Lower leg skin (tissue), 3 donors: ENCODE measurements at regions not wholly inside any gene's neighbourhood (a gene's known extent, or its start where the extent isn't known, plus 50 kb on each side); places are given as distances from the start of the nearest gene placed in this dataset.

Experiments
- POLR2A ChIP-seq, 2 donors: fragments of 450-650 bp; IDR thresholded peaks; one replicate each; pipeline ENCODE4 v1.6.1; 2016 to 2017; ENCODE audit warnings: antibody characterized with exemption in 2 of 2, mild to moderate bottlenecking in 1 of 2, moderate library complexity in 1 of 2
- TF ChIP-seq, protein P1 (sequence below), 3 donors: fragments of 450-650 bp; IDR thresholded peaks; one replicate each; pipeline ENCODE4 v1.5.1; 2016; ENCODE audit warnings: antibody characterized with exemption in 3 of 3, mild to moderate bottlenecking in 3 of 3, moderate library complexity in 2 of 3

DNA sequence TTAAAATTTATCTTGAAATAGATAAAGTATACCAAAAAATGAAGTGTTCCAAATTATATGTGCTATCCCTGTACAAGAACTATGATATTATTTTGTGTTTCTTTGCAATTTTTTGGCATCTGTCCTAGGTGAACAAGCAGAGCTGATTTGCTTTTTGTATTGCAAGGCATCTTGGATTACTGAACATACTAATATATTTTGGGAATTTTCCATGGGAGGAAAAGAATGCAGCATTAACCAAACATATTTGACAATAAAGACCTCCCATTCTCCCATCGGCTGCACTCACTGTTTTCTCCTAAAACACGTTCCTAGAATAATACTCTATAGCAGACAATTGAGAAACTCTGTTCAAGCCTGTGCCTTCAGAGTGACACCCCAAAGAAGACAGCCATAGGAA, 265.1 kb upstream of the ALCAM start:
- TF ChIP-seq, protein P1, sequence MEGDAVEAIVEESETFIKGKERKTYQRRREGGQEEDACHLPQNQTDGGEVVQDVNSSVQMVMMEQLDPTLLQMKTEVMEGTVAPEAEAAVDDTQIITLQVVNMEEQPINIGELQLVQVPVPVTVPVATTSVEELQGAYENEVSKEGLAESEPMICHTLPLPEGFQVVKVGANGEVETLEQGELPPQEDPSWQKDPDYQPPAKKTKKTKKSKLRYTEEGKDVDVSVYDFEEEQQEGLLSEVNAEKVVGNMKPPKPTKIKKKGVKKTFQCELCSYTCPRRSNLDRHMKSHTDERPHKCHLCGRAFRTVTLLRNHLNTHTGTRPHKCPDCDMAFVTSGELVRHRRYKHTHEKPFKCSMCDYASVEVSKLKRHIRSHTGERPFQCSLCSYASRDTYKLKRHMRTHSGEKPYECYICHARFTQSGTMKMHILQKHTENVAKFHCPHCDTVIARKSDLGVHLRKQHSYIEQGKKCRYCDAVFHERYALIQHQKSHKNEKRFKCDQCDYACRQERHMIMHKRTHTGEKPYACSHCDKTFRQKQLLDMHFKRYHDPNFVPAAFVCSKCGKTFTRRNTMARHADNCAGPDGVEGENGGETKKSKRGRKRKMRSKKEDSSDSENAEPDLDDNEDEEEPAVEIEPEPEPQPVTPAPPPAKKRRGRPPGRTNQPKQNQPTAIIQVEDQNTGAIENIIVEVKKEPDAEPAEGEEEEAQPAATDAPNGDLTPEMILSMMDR (IDR thresholded peaks at IDR 0.05) = no peak
- no peak for TF ChIP-seq POLR2A (IDR thresholded peaks at IDR 0.05)
